Heart left ventricle (tissue), 13 donors: ENCODE measurements at regions not wholly inside any gene's neighbourhood (a gene's known extent, or its start where the extent isn't known, plus 50 kb on each side); places are given as distances from the start of the nearest gene placed in this dataset.

ENCODE experiments used
- POLR2A ChIP-seq, 2 donors: fragments of 450-650 bp; IDR thresholded peaks; one replicate each; pipeline ENCODE4 v1.6.1; 2017; ENCODE audit warnings: antibody characterized with exemption in 2 of 2, mild to moderate bottlenecking in 2 of 2, moderate library complexity in 2 of 2
- TF ChIP-seq, protein P1 (sequence below), 12 donors: fragments of 200-600 bp; sonication (generic) in 4 of 12; IDR thresholded peaks; one replicate each; pipeline versions ENCODE4 v1.5.0 to v1.8.0; 2018 to 2022; ENCODE audit warnings: antibody characterized with exemption in 12 of 12, mild to moderate bottlenecking in 5 of 12
- donor health status: ischemic (EF 13 %, LVEDD 7.1; RV severe dilation, severe dysfunction).
- donor health status: DM: no; HTN: yes; CAD: no.
- donor health status: DM: no; HTN: no; CAD: no.
- donor health status: ischemic (EF 25% LVEDD 6.9; RV normal size, moderate dysfunction).
- donor health status: ischemic (EF 25% LVEDD 5.7; RV mildly dilated, moderate dysfunction).
- donor health status: ischemic (EF 35%, LVEDD 5.7; RV mildly dilated, moderate dysfunction).
- donor health status: nonischemic (EF 11% LVEDD 7.7; RV severe dilation, severe dysfunction).
- donor health status: DM: yes; HTN: yes; CAD: no.
- donor health status: PGD.
- donor health status: ischemic (EF 29% LVEDD 5.4; RV normal size, mild dysfunction).
- donor health status: nonischemic (EF 23%, LVEDD 6.1; RV moderate dilation, normal function).

DNA sequence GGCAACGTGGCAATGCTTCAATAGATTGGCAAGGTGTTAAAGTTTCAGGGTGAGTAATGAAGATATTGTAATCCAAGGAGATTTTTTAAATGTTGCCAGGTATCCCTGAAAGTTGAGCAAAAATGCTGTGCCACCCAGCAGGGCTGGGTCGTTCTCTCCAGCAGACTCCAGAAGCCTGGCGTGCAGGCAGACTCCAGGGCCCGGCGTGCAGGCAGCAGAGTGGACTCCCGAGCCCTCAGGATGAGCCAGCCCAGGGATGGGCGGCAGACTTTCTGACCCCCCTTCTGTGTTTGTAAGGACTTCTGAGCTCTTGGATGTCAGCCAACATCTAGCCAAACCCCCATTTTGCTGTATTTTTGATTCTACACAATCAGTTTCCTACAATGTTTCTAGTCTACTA lies 289.1 kb downstream of the ZNF516 start:
- TF ChIP-seq, protein P1, sequence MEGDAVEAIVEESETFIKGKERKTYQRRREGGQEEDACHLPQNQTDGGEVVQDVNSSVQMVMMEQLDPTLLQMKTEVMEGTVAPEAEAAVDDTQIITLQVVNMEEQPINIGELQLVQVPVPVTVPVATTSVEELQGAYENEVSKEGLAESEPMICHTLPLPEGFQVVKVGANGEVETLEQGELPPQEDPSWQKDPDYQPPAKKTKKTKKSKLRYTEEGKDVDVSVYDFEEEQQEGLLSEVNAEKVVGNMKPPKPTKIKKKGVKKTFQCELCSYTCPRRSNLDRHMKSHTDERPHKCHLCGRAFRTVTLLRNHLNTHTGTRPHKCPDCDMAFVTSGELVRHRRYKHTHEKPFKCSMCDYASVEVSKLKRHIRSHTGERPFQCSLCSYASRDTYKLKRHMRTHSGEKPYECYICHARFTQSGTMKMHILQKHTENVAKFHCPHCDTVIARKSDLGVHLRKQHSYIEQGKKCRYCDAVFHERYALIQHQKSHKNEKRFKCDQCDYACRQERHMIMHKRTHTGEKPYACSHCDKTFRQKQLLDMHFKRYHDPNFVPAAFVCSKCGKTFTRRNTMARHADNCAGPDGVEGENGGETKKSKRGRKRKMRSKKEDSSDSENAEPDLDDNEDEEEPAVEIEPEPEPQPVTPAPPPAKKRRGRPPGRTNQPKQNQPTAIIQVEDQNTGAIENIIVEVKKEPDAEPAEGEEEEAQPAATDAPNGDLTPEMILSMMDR (IDR thresholded peaks at IDR 0.05) = no peak
- no peak for TF ChIP-seq POLR2A (IDR thresholded peaks at IDR 0.05)
